ENCODE measurements at regions not wholly inside any gene's neighbourhood (a gene's known extent, or its start where the extent isn't known, plus 50 kb on each side); places are given as distances from the start of the nearest gene placed in this dataset.

GRCh38 chr2:64212346-64212745, 68.1 kb upstream of the PELI1 start:
- no peaks in the 10 kb centered on the region for H3K9me3 ChIP-seq (ENCODE audit: control insufficient read depth, insufficient read depth, low read length)
- no peaks in the 10 kb centered on the region for H3K27me3 ChIP-seq (ENCODE audit: control insufficient read depth, insufficient read depth, low read length)
- WGBS (ENCODE audit: insufficient coverage, insufficient read length): no CpG with 5 or more reads among the region's 1 CpG
- no peak for DNase-seq (ENCODE audit: low read depth, low spot score)
- peaks cover 2% of the 10 kb centered on the region; the same call in 1 of the 2 replicates for H3K4me1 ChIP-seq (ENCODE audit: control insufficient read depth, insufficient read depth, low read length)
- H3K36me3 ChIP-seq (ENCODE audit: control insufficient read depth, insufficient read depth, low read length): no peaks in the 10 kb centered on the region
- no peak overlapping the region for H3K4me3 ChIP-seq (ENCODE audit: low read length)
- no peak overlapping the region for H3K27ac ChIP-seq (ENCODE audit: low read length)

GRCh38 chr2:64212801-64213321, 68.6 kb upstream of the PELI1 start:
- H3K4me1 ChIP-seq (ENCODE audit: control insufficient read depth, insufficient read depth, low read length): peaks cover 2% of the 10 kb centered on the region; the same call in 1 of the 2 replicates
- no CpG with 5 or more reads among the region's 3 CpGs for WGBS (ENCODE audit: insufficient coverage, insufficient read length)
- no peak overlapping the region for H3K27ac ChIP-seq (ENCODE audit: low read length)
- DNase-seq (ENCODE audit: low read depth, low spot score): no peak
- H3K4me3 ChIP-seq (ENCODE audit: low read length): no peak overlapping the region
- H3K9me3 ChIP-seq (ENCODE audit: control insufficient read depth, insufficient read depth, low read length): no peaks in the 10 kb centered on the region
- no peaks in the 10 kb centered on the region for H3K36me3 ChIP-seq (ENCODE audit: control insufficient read depth, insufficient read depth, low read length)
- no peaks in the 10 kb centered on the region for H3K27me3 ChIP-seq (ENCODE audit: control insufficient read depth, insufficient read depth, low read length)

DNA sequence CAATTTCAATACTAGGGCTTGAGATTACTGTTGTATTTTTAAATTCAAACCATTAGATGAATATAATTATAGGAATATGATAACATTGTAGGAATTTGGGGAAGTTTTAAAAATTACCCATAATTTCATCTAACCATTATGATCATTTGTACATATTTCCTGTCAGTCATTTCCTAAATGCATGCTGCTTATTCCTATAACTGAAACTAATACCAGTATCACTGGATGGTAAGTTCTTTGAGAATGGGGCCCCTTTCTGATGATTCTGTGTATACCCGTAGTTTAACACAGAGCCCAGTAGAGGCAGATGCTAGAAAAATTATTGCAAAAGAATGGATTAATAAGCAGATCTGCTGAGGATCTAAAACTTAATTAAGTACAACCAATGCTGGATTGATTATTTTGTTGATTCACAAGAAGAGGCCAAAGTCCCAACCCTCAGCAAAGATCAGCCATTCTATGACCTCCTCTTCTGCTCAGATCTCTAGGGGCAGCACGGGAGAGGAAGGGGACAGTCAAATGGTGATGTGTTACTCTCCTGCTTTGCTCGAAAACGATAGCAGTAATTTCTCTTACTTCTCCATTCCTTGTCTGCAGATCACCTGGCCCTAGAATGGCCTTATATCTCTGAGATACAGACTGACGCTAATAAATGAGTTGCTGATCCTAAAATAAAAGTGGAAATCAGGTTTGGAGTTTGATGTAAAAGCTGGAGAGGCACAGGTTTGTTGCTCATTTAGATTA, 69.5 kb upstream of the PELI1 start:
- Histone ChIP-seq H3K4me1 (ENCODE audit: control insufficient read depth, insufficient read depth, low read length) (no peaks in the 10 kb centered on the region), H3K4me3 (ENCODE audit: low read length) (no peak overlapping the region), H3K27ac (ENCODE audit: low read length) (no peak overlapping the region), H3K27me3 (ENCODE audit: control insufficient read depth, insufficient read depth, low read length) (no peaks in the 10 kb centered on the region), H3K36me3 (ENCODE audit: control insufficient read depth, insufficient read depth, low read length) (no peaks in the 10 kb centered on the region), H3K9me3 (ENCODE audit: control insufficient read depth, insufficient read depth, low read length) (no peaks in the 10 kb centered on the region)
- DNase-seq (ENCODE audit: low read depth, low spot score): no peak
- WGBS (ENCODE audit: insufficient coverage, insufficient read length): no CpG with 5 or more reads among the region's 5 CpGs

DNA sequence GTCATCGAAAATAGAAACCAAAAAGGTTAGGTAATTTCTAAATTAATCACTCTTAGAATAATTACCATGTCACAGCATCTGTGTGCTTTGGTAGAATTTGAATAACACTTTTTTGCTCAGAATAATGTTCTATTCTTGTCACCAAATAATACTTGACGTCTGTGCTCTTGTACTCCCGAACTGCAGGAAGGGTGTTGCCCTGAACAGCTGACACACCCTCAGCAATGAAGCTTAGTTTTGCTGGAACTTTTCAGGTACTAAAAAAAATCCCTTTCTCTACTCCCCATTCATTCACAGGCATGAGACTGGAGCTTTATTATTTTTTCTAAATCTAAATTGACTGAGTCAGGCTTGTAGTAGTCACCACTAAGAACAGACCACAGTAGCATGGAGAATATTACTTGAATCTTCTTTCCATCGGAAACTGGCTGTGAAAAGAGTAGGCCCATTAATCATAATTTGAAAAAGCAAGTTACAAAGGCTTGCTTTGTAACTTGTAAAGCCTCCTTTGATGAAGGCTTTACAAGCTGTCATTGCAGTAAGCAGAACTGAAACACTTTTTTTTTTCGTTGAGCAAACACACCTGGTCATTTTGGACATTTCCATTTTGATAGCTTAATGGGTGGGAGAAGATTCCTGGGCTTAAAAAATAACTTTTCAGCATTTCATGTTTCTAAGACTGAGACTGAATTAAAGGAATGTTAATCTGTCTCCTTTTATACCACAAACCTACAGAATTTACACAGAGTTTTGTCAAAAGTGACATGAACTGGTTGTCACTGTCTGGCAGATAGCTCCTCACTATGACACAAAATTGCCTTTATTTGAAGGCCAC, 70.3 kb upstream of the PELI1 start:
- Histone ChIP-seq H3K36me3 (ENCODE audit: control insufficient read depth, insufficient read depth, low read length) (no peaks in the 10 kb centered on the region), H3K9me3 (ENCODE audit: control insufficient read depth, insufficient read depth, low read length) (no peaks in the 10 kb centered on the region), H3K4me3 (ENCODE audit: low read length) (no peak overlapping the region), H3K27me3 (ENCODE audit: control insufficient read depth, insufficient read depth, low read length) (no peaks in the 10 kb centered on the region), H3K27ac (ENCODE audit: low read length) (no peak overlapping the region), H3K4me1 (ENCODE audit: control insufficient read depth, insufficient read depth, low read length) (no peaks in the 10 kb centered on the region)
- no CpG with 5 or more reads among the region's 5 CpGs for WGBS (ENCODE audit: insufficient coverage, insufficient read length)
- no peak for DNase-seq (ENCODE audit: low read depth, low spot score)

- Histone ChIP-seq H3K36me3 (ENCODE audit: control insufficient read depth, insufficient read depth, low read length) (no peaks in the 10 kb centered on the region), H3K4me3 (ENCODE audit: low read length) (no peak overlapping the region), H3K27me3 (ENCODE audit: control insufficient read depth, insufficient read depth, low read length) (no peaks in the 10 kb centered on the region), H3K4me1 (ENCODE audit: control insufficient read depth, insufficient read depth, low read length) (no peaks in the 10 kb centered on the region), H3K9me3 (ENCODE audit: control insufficient read depth, insufficient read depth, low read length) (no peaks in the 10 kb centered on the region), H3K27ac (ENCODE audit: low read length) (no peak overlapping the region)
- no peak for DNase-seq (ENCODE audit: low read depth, low spot score)
- WGBS (ENCODE audit: insufficient coverage, insufficient read length): no CpG with 5 or more reads among the region's 9 CpGs
Measured at GRCh38 chr2:64217198-64217869, 73.1 kb upstream of the PELI1 start.

GRCh38 chr2:64218137-64218802, 74.0 kb upstream of the PELI1 start:
- Histone ChIP-seq H3K27me3 (ENCODE audit: control insufficient read depth, insufficient read depth, low read length) (no peaks in the 10 kb centered on the region), H3K9me3 (ENCODE audit: control insufficient read depth, insufficient read depth, low read length) (no peaks in the 10 kb centered on the region), H3K36me3 (ENCODE audit: control insufficient read depth, insufficient read depth, low read length) (no peaks in the 10 kb centered on the region), H3K4me1 (ENCODE audit: control insufficient read depth, insufficient read depth, low read length) (no peaks in the 10 kb centered on the region), H3K4me3 (ENCODE audit: low read length) (no peak overlapping the region), H3K27ac (ENCODE audit: low read length) (no peak overlapping the region)
- WGBS (ENCODE audit: insufficient coverage, insufficient read length): no CpG with 5 or more reads among the region's 4 CpGs
- DNase-seq (ENCODE audit: low read depth, low spot score): no peak

- H3K27ac ChIP-seq (ENCODE audit: low read length): no peak overlapping the region
- H3K27me3 ChIP-seq (ENCODE audit: control insufficient read depth, insufficient read depth, low read length): no peaks in the 10 kb centered on the region
- no peaks in the 10 kb centered on the region for H3K4me1 ChIP-seq (ENCODE audit: control insufficient read depth, insufficient read depth, low read length)
- no peaks in the 10 kb centered on the region for H3K36me3 ChIP-seq (ENCODE audit: control insufficient read depth, insufficient read depth, low read length)
- DNase-seq (ENCODE audit: low read depth, low spot score): no peak
- no peak overlapping the region for H3K4me3 ChIP-seq (ENCODE audit: low read length)
- WGBS (ENCODE audit: insufficient coverage, insufficient read length): no CpG with 5 or more reads among the region's 2 CpGs
- no peaks in the 10 kb centered on the region for H3K9me3 ChIP-seq (ENCODE audit: control insufficient read depth, insufficient read depth, low read length)
Measured at GRCh38 chr2:64219149-64219548, 74.9 kb upstream of the PELI1 start.

- Histone ChIP-seq H3K36me3 (ENCODE audit: control insufficient read depth, insufficient read depth, low read length) (no peaks in the 10 kb centered on the region), H3K4me1 (ENCODE audit: control insufficient read depth, insufficient read depth, low read length) (no peaks in the 10 kb centered on the region), H3K27ac (ENCODE audit: low read length) (no peak overlapping the region), H3K9me3 (ENCODE audit: control insufficient read depth, insufficient read depth, low read length) (no peaks in the 10 kb centered on the region), H3K27me3 (ENCODE audit: control insufficient read depth, insufficient read depth, low read length) (no peaks in the 10 kb centered on the region), H3K4me3 (ENCODE audit: low read length) (no peak overlapping the region)
- WGBS (ENCODE audit: insufficient coverage, insufficient read length): no CpG with 5 or more reads among the region's 1 CpG
- no peak for DNase-seq (ENCODE audit: low read depth, low spot score)
Measured at GRCh38 chr2:64220265-64220664, 76.0 kb upstream of the PELI1 start.

GRCh38 chr2:64220894-64221617, 76.8 kb upstream of the PELI1 start:
- no peak overlapping the region for H3K4me3 ChIP-seq (ENCODE audit: low read length)
- H3K27me3 ChIP-seq (ENCODE audit: control insufficient read depth, insufficient read depth, low read length): no peaks in the 10 kb centered on the region
- H3K9me3 ChIP-seq (ENCODE audit: control insufficient read depth, insufficient read depth, low read length): no peaks in the 10 kb centered on the region
- no peaks in the 10 kb centered on the region for H3K4me1 ChIP-seq (ENCODE audit: control insufficient read depth, insufficient read depth, low read length)
- no peak overlapping the region for H3K27ac ChIP-seq (ENCODE audit: low read length)
- WGBS (ENCODE audit: insufficient coverage, insufficient read length): no CpG with 5 or more reads among the region's 4 CpGs
- DNase-seq (ENCODE audit: low read depth, low spot score): no peak
- no peaks in the 10 kb centered on the region for H3K36me3 ChIP-seq (ENCODE audit: control insufficient read depth, insufficient read depth, low read length)

All from iPS DF 6.9 (cell line).